Stimulated activated CD8-positive, alpha-beta memory T cell treated with anti-CD3 and anti-CD28 coated beads, Interleukin-4, amount 100 ng/mL, for 48 hours (primary cell): ENCODE measurements at regions not wholly inside any gene's neighbourhood (a gene's known extent, or its start where the extent isn't known, plus 50 kb on each side); places are given as distances from the start of the nearest gene placed in this dataset.
"Not testable (repeated sequence)": the region's sequence is repeated elsewhere in the genome, so short reads cannot be mapped to it uniquely, and the experiment has no call there.

Experiments used
- DNase-seq: peaks from one replicate; pipeline ENCODE4 v3.0.0-alpha.2; 2020

GRCh38 chr13:88736026-88736425 is 1064.9 kb downstream of the SLITRK5 start:
- DNase-seq: no peak

GRCh38 chr13:88739195-88739594 is 1068.0 kb downstream of the SLITRK5 start:
- no peak for DNase-seq

GRCh38 chr13:88744289-88744688 is 1073.1 kb downstream of the SLITRK5 start:
- no peak for DNase-seq

GRCh38 chr13:88745011-88745410 is 1073.8 kb downstream of the SLITRK5 start:
- DNase-seq: no peak

- no peak for DNase-seq
Observed at GRCh38 chr13:88752041-88752440, 1080.9 kb downstream of the SLITRK5 start.

GRCh38 chr13:88754141-88754540 is 1083.0 kb downstream of the SLITRK5 start:
- no peak for DNase-seq

GRCh38 chr13:88761145-88761544 is 1090.0 kb downstream of the SLITRK5 start:
- no peak for DNase-seq

- no peak for DNase-seq
Observed at GRCh38 chr13:88764103-88764502, 1092.9 kb downstream of the SLITRK5 start.

GRCh38 chr13:88800505-88800904 is 1129.3 kb downstream of the SLITRK5 start:
- no peak for DNase-seq

- no peak for DNase-seq
Observed at GRCh38 chr13:88801361-88801760, 1130.2 kb downstream of the SLITRK5 start.

- DNase-seq: no peak
Observed at GRCh38 chr13:88802886-88803285, 1131.7 kb downstream of the SLITRK5 start.

GRCh38 chr13:88806438-88806837 is 1135.3 kb downstream of the SLITRK5 start:
- no peak for DNase-seq

- no peak for DNase-seq
Observed at GRCh38 chr13:88817560-88817959, 1146.4 kb downstream of the SLITRK5 start.

GRCh38 chr13:88823114-88823513 is 1151.9 kb downstream of the SLITRK5 start:
- DNase-seq: no peak

GRCh38 chr13:88824218-88824617 is 1153.0 kb downstream of the SLITRK5 start:
- no peak for DNase-seq

GRCh38 chr13:88840085-88840484 is 1168.9 kb downstream of the SLITRK5 start:
- no peak for DNase-seq

- DNase-seq: not testable (repeated sequence)
Observed at GRCh38 chr13:88852293-88852692, 1181.1 kb downstream of the SLITRK5 start.

GRCh38 chr13:88857256-88857655 is 1186.1 kb downstream of the SLITRK5 start:
- no peak for DNase-seq

GRCh38 chr13:88862095-88862620 is 1191.0 kb downstream of the SLITRK5 start:
- DNase-seq: no peak

- no peak for DNase-seq
Observed at GRCh38 chr13:88863116-88863515, 1191.9 kb downstream of the SLITRK5 start.

- DNase-seq: no peak
Observed at GRCh38 chr13:88866195-88866594, 1195.0 kb downstream of the SLITRK5 start.

- no peak for DNase-seq
Observed at GRCh38 chr13:88883741-88884140, 1212.6 kb downstream of the SLITRK5 start.

- DNase-seq: no peak
Observed at GRCh38 chr13:88887045-88887662, 1216.0 kb downstream of the SLITRK5 start.

- no peak for DNase-seq
Observed at GRCh38 chr13:88895261-88895941, 1224.2 kb downstream of the SLITRK5 start.

- no peak for DNase-seq
Observed at GRCh38 chr13:88896466-88896865, 1225.3 kb downstream of the SLITRK5 start.
